HG03342 (cell line): ENCODE measurements at regions not wholly inside any gene's neighbourhood (a gene's known extent, or its start where the extent isn't known, plus 50 kb on each side); places are given as distances from the start of the nearest gene placed in this dataset.

Experiments
- ATAC-seq: cut with Tn5 transposase; IDR thresholded peaks from one replicate; pipeline ENCODE4 v1.9.1; 2021; ENCODE audit warnings: mild to moderate bottlenecking, moderate library complexity; ENCODE audit not compliant: unreplicated experiment

- no peak for ATAC-seq
These were observed 146.4 kb downstream of the BMP4 start for GRCh38 chr14:53810221-53810620.

DNA sequence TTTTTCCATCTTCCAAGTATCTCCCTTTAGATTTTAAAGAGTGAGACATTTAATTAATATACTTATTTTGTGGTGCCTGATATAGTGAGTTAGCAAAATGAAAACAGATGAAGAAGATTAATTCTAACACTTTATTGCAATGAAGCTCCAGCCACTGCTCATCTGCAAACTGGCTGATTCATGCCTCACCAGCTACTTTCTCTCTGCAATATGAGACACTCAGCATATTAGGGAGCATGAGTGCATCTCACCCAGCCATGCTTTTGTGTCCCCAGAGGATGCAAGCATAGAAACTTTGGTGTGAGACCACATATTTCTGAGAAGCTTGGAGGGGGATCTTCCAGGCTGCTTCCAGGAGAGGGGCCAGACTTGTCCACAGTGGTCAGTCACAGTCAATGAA is 148.6 kb downstream of the BMP4 start:
- ATAC-seq = no peak

- ATAC-seq = no peak
These were observed 149.1 kb downstream of the BMP4 start for GRCh38 chr14:53807542-53807941.

DNA sequence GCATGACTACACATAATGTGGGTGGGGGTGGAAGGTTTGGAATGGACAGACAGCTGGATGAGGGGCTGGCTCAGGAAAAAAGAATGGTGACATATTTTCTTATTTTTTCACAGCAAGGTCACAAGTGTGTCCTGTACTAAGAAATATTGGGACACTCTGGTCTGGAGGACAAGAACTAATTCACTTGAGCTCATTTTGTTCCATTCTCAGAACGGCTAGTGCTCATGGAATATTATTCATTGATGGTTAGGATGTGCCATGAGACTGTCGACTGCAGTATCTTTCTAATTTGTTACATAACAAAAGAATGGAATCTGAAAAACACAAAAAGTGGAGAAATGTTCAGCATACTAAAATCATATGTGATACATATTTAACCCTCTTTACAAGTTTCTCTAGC is 149.5 kb downstream of the BMP4 start:
- ATAC-seq = no peak

DNA sequence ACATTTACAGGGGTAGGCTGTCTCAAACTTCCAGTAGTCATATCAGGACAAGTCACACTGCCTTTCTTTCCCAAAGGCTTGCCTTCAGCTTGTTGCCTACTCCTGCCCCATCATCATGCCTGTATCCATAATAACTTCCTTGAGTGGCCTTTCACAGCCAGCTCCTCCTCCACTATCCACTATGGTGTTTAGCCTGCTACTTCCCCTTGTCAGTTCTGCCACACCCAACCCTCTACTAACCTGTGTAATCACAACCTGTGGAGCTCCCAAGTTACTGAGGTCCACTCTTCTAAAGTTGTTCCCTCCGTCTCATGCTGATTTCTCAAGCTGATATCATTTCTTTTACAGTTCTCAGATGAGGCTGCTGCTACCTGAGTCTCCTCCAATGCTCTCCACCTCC is 159.9 kb downstream of the BMP4 start:
- ATAC-seq = no peak

DNA sequence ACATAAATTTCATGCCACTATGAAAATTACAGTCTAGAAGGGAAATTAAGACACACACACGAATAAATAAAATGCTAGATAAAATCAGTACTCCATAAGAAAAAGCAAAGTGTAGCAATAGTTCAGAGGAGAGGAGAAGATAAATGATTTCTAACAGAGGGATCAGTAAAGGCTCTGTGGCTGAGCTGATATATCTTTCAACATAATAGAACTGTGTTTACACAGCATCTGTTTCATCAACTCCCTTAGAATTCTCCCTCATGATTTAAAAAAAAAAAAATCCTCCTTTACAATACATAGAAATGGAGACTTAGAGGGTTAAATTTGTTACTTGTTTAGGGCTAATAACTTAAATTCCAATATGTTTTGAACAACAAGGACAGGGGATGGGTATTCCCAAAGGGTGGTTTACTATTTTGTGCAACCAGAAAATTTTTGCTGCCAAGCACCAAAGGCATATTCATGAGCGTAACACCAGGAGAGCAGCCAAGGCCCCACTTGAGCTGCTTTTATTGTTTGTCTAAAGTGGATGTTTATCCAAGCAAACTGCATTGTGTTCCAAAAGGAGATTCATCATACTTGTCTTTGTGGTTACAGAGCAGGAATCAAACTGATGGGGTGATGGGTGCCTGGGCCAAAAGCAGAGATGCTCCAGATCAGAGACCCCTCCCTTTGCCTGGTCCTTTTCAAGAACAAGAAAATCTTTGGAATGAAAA is 162.7 kb downstream of the BMP4 start:
- ATAC-seq = no peak

GRCh38 chr14:53792909-53793308 is 163.7 kb downstream of the BMP4 start:
- ATAC-seq = no peak

DNA sequence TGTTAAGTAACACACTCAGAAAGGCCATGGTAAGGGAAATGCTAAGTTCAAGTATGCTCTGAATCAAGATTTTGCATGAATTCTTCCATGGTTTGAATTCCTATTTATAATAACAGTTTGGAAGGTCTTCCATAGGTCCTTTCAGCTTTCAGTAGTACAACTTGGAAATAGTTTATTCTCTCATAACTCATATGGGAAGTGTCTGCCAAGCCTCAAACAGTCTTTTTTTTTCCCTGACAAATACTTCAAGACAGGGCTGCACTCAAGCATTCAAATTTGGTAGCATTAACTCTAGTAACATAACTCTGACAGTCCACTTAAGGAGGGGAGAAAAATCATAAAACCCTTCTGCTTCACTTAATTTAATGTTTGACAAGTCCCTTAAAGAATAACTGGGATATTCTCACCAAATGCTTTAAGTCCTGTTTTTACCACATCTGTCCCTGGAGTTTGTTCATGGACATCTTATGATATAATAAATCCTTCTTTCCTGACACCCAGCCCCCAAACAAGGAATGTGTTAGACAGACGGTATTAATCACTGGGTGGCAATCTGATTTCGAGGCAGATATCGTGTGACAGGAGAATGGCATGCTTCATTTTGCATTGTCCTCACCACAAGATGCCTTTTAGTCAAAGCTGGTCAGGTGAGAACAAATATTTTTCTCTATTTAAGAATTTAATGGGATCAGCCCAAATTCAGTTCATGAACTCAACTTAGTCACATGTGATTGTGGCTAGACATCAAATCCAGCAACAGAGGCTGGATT is 165.7 kb downstream of the BMP4 start:
- ATAC-seq = no peak

DNA sequence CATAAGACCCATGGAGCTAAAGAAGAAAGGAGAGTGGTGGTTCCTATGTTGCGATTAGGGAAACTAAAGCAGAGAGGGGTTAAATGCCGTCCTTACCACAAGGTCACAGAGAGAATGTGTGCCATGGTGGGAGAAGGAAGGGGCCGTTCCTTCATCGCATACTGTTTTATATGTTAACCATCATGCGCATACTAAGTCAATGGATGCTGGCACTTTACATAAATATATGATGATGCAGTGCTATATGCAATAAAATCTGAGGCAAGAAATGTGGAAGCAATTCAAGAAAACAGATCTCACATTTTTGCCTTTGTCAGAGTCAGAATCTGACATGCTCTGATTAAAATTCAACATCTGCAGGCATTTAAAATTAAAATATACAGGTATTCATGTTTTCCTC is 168.1 kb downstream of the BMP4 start:
- ATAC-seq = no peak

DNA sequence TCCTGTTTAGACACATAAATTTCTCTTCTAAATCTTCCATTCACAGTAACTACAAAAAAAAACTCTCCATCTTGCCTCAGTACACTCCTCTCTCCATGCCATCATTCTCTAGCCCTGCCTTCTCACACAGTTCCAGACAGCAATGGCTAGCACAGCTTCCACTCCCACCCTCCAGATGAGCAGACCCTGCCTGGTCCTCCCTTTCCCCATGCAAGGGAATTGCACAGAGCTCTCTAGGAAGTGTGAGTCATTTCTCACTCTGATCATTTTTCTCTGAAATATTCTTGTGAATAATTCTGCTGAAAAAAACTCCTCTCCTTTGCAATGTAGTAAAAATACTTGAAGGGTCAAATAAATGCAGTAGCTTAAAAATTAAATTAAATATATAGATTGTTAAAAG is 170.6 kb downstream of the BMP4 start:
- ATAC-seq = no peak

- no peak for ATAC-seq
These were observed 171.9 kb downstream of the BMP4 start for GRCh38 chr14:53784688-53785087.

DNA sequence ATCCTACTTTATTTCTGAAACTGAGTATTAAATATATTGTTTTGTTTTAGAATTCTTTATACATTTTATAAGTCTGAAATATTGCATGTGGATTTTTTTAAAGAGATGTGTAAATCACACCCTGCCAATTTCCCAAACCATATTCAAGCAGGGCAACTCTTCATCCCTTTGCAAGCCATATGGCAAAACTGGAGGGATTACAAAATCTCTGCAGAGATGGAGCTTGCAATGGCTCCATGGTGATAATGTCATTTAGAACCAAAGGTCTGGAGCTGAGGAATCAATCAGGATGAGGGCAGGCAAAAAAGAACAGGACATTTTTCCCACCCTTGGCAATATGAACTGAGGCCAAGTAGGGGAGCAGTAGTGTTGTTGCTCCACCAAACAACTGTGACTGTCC is 173.4 kb downstream of the BMP4 start:
- ATAC-seq = no peak

DNA sequence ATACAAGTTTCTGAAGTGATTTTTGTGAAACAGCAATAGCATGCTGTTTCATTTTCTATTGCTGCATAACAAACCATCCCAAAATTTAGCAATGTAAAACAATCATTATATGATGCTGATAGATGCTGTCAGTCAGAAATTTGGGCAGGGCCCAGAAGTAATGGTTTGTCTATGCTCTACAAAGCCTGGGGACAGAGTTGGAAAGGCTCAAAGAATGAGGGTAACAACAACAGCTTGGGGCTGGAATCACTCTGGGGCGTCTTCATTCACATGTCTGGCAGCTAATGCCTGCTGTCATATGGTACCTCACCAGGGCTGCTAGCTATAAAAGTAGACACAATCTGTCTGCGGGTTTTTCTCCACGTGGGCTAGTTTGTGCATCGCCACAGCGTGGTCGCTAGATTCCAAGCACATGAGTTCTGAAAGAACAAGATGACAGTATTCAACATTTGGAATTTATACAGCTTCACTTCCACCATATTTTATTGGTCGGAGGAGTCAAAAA is 176.5 kb downstream of the BMP4 start:
- ATAC-seq = no peak

DNA sequence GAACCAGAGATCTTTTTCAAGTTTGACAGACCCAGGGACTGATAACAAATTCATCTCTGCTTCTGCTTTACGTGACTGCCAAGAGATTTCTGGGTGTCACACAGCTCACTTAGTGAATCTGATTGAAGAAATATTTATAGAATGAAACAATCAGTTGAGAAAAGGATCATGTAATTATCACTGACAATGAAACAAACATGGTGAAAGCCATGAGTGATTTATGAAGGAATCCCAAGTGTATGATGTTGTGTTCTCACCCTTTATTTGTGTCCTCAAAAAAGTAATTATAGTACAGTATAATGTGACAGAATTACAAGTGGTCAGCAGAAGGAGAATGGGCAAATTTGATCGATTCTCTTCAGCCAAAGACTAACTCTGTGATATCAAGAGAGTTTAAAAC is 177.3 kb downstream of the BMP4 start:
- no peak for ATAC-seq

DNA sequence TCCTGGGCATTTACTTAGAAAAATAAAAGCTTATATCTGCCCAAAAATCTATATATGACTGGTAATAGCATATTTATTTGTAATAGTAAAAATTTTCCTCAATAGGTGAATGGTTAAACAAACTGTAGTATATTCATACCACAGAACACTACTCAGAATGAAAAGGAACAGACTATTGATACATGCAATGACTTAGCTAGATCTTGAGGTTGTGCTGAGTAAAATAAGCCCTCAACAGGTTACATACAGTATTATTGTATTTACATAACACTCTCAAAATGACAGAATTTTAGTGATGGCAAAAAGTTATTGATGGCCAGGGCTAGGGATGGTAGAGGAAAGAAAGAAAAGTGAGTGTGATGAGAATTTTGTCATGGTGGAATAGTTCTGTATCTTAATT is 178.4 kb downstream of the BMP4 start:
- no peak for ATAC-seq

DNA sequence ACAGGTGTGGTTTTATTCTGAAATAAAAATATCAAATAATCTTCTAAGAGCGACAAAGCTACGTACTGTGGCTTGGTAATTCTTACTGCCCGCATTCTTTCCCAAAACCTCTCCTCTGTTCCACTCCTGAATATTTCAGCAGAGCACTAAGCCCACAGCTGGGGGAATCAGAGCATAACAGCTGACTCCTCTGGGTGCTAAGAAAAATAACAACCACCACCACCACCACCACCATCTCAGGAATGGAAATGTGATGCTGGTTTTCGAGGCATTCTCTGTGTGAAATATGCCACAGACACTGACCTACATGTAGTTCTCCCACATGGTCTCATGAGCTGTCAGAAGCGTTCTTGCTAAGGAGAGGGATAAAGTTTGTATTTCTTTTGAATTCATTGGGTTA is 183.7 kb downstream of the BMP4 start:
- ATAC-seq = no peak

GRCh38 chr14:53767566-53767965 is 189.1 kb downstream of the BMP4 start:
- ATAC-seq = no peak

DNA sequence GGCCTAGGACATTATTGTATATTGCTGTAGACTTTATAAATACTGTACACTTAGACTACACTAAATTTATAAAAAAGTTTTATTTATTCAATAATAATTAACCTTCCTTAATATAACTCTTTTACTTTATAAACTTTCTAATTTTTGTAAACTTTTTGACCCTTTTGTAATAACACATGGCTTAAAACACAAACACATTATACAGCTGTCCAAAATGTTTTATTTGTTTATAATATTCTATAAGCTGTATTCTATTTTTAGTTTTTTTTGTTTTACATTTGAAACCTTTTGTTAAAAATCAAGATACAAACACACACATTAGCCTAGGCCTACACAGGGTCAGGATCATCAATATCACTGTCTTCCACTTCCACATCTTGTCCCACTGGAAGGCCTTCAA is 190.0 kb downstream of the BMP4 start:
- no peak for ATAC-seq

- no peak for ATAC-seq
These were observed 190.5 kb downstream of the BMP4 start for GRCh38 chr14:53766106-53766505.

DNA sequence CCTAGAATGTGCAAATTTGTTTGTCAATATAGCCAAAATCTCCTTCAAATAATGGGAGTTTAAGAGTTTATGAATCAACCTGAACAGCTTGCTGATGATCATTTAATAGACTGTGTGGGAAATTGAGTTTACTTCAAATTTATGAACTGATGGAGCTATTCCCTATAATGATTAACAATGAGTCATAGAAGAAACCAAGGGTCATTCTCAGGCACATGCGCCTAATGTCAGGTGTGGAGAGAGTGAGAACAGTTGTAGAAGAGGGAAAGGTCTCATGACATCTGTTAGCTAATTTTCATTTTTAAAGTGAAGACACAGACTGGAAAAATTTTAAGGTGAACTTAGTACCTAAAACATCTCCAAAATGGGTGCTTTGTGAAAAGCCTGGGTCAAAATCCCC is 191.8 kb downstream of the BMP4 start:
- no peak for ATAC-seq

GRCh38 chr14:53758141-53758540 is 198.5 kb downstream of the BMP4 start:
- ATAC-seq = no peak

DNA sequence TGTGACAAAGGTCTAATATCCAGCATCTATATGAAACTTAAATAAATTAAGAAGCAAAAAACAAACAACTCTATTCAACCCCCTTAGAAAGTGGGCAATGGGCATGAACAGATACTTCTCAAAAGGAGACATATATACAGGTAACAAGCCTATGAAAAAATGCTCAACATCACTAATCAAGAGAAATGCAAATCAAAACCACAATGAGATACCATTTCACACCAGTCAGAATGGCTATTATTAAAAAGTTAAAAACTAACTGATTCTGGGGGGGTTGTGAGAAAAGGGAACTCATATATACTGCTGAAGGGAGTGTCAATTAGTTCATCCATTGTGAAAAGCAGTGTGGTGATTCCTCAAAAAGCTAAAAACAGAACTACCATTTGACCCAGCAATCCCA is 198.9 kb downstream of the BMP4 start:
- no peak for ATAC-seq
